SH-SY5Y (cell line): ENCODE measurements at regions not wholly inside any gene's neighbourhood (a gene's known extent, or its start where the extent isn't known, plus 50 kb on each side); places are given as distances from the start of the nearest gene placed in this dataset.

Experiments used
- GATA2 ChIP-seq: IDR thresholded peaks from 2 replicates; pipeline ENCODE4 v1.6.1; 2011; ENCODE audit warnings: mild to moderate bottlenecking, low read depth, low read length
- GATA3 ChIP-seq: IDR thresholded peaks from 2 replicates; pipeline ENCODE4 v1.6.1; 2011; ENCODE audit warnings: low read depth, mild to moderate bottlenecking, low read length, moderate library complexity

DNA sequence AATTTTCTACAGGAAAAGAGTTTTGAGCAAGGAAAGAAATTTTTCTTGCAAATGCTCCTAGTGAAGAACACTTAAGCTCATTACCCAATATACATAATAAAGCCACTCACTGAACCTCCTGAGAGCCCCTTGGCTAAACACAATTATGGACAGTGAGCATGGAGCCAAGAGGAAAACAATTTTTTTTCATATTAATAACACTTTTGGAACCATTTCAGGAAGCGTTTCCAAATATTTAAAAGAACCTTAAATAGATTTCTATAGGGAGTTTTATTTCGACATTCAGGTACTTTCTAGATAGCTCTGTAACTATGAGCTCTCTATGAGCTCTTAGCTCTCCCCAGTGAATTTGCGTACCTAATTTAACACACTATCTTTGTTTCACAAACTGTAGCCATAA lies 581.1 kb downstream of the ZNF385D start:
- TF ChIP-seq GATA3 (no peak), GATA2 (no peak)
